ENCODE measurements at regions not wholly inside any gene's neighbourhood (a gene's known extent, or its start where the extent isn't known, plus 50 kb on each side); places are given as distances from the start of the nearest gene placed in this dataset.

GRCh38 chr7:136180984-136181383 is 203.8 kb upstream of the MTPN start:
- no peak for DNase-seq (ENCODE audit: low read depth, low spot score)
- BruUV-seq (replicated peaks), result no TSS peak
- H3K4me2 ChIP-seq (ENCODE audit: insufficient read depth, low read length), result no peak overlapping the region
- H3K9me3 ChIP-seq (replicated peaks; ENCODE audit: control insufficient read depth, insufficient read depth, low read length), result no peaks in the 10 kb centered on the region
- H3K27me3 ChIP-seq (ENCODE audit: control insufficient read depth in 2 of 2, insufficient read depth in 2 of 2, low read length in 2 of 2), result no peaks in the 10 kb centered on the region
- intact Hi-C loops (cut with micrococcal nuclease) (no loop called here), dilution Hi-C loops (cut with MboI; ENCODE audit: extremely low pct_ligation_motif_present, low sequenced_read_pairs) (no loop called here)
- no peaks in the 10 kb centered on the region for H4K20me1 ChIP-seq (replicated peaks; ENCODE audit: control insufficient read depth, extremely low read depth, insufficient read depth, low read length)
- no peak for TF ChIP-seq FOS (IDR thresholded peaks at IDR 0.05; ENCODE audit: borderline replicate concordance, insufficient read depth, low read length)
- H3K9ac ChIP-seq (replicated peaks; ENCODE audit: extremely low read depth, insufficient read depth, low read length), result no peak overlapping the region
- FAIRE-seq, result no peak
- no peaks in the 10 kb centered on the region for H3K79me2 ChIP-seq (ENCODE audit: control insufficient read depth, insufficient read depth, low read length)
- ChIA-PET POLR2A (no interaction called here), CTCF (no interaction called here)
- no peak overlapping the region for H2AFZ ChIP-seq (ENCODE audit: low read depth, low read length)
- H3K4me3 ChIP-seq (replicated peaks in 1 of 3; ENCODE audit: insufficient read depth in 1 of 3, low read depth in 1 of 3, low read length in 3 of 3), result no peak overlapping the region
- H3K9me1 ChIP-seq (replicated peaks; ENCODE audit: control insufficient read depth, extremely low read depth, insufficient read depth, low read length), result no peaks in the 10 kb centered on the region
- H3K36me3 ChIP-seq (ENCODE audit: control insufficient read depth in 2 of 2, extremely low read depth in 1 of 2, insufficient read depth in 2 of 2, low read length in 2 of 2), result no peaks in the 10 kb centered on the region
- H3K4me1 ChIP-seq (ENCODE audit: control insufficient read depth, extremely low read depth, insufficient read depth, low read length), result no peaks in the 10 kb centered on the region
- no peak overlapping the region for H3K27ac ChIP-seq (ENCODE audit: insufficient read depth, low read depth, low read length)

GRCh38 chr7:136179851-136180721 is 202.9 kb upstream of the MTPN start:
- FAIRE-seq, result no peak
- Histone ChIP-seq H3K27ac (ENCODE audit: insufficient read depth, low read depth, low read length) (no peak overlapping the region), H3K4me3 (replicated peaks in 1 of 3; ENCODE audit: insufficient read depth in 1 of 3, low read depth in 1 of 3, low read length in 3 of 3) (no peak overlapping the region), H3K9ac (replicated peaks; ENCODE audit: extremely low read depth, insufficient read depth, low read length) (no peak overlapping the region), H3K36me3 (ENCODE audit: control insufficient read depth in 2 of 2, extremely low read depth in 1 of 2, insufficient read depth in 2 of 2, low read length in 2 of 2) (no peaks in the 10 kb centered on the region), H3K79me2 (ENCODE audit: control insufficient read depth, insufficient read depth, low read length) (no peaks in the 10 kb centered on the region), H3K9me1 (replicated peaks; ENCODE audit: control insufficient read depth, extremely low read depth, insufficient read depth, low read length) (no peaks in the 10 kb centered on the region), H3K9me3 (replicated peaks; ENCODE audit: control insufficient read depth, insufficient read depth, low read length) (no peaks in the 10 kb centered on the region), H3K4me2 (ENCODE audit: insufficient read depth, low read length) (no peak overlapping the region), H4K20me1 (replicated peaks; ENCODE audit: control insufficient read depth, extremely low read depth, insufficient read depth, low read length) (no peaks in the 10 kb centered on the region), H2AFZ (ENCODE audit: low read depth, low read length) (no peak overlapping the region), H3K27me3 (ENCODE audit: control insufficient read depth in 2 of 2, insufficient read depth in 2 of 2, low read length in 2 of 2) (no peaks in the 10 kb centered on the region), H3K4me1 (ENCODE audit: control insufficient read depth, extremely low read depth, insufficient read depth, low read length) (no peaks in the 10 kb centered on the region)
- TF ChIP-seq FOS (IDR thresholded peaks at IDR 0.05; ENCODE audit: borderline replicate concordance, insufficient read depth, low read length) (no peak), MYC (IDR thresholded peaks at IDR 0.05; ENCODE audit: low read depth, low read length) (no peak)
- dilution Hi-C loops (cut with MboI; ENCODE audit: extremely low pct_ligation_motif_present, low sequenced_read_pairs) (no loop called here), intact Hi-C loops (cut with micrococcal nuclease) (no loop called here)
- POLR2A ChIA-PET, result no interaction called here
- no TSS peak for BruUV-seq (replicated peaks)
- CTCF ChIA-PET, result no interaction called here
- DNase-seq (ENCODE audit: low read depth, low spot score), result no peak

Data from endothelial cell of umbilical vein (primary cell).